H54 (cell line): ENCODE measurements at regions not wholly inside any gene's neighbourhood (a gene's known extent, or its start where the extent isn't known, plus 50 kb on each side); places are given as distances from the start of the nearest gene placed in this dataset.

Experiments used
- DNase-seq: peaks from one replicate; pipeline ENCODE4 v3.0.0; 2011; ENCODE audit warnings: low spot score, mixed read lengths; ENCODE audit not compliant: insufficient read length
- FAIRE-seq: peaks from 3 replicates; lab custom pipeline; 2011; peaks lifted over from hg19 to GRCh38; lab: Jason Lieb, UNC
- POLR2A ChIP-seq: IDR thresholded peaks from 2 replicates; pipeline ENCODE4 v1.6.1; 2011; ENCODE audit warnings: low read depth, mild to moderate bottlenecking, low read length

DNA sequence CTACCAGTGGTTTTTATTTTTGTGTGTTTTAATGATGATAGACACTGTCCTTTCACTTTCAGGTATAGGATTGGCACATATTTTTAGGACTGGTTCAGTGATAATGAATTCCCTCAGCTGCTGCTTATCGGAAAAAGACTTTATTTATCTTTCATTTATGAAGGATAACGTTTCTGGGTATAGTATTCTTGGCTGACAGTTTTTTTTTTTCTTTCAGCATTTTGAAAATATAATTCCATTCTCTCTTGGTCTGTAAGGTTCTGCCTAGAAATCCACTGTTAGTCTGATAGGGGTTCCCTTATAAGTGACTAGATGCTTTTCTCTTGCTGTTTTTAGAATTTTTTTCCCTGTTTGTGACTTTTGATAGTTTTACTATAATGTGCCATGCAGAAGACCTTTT lies 313.1 kb downstream of the TENT5A start:
- FAIRE-seq = no peak
- DNase-seq = no peak
- TF ChIP-seq POLR2A = no peak

- no peak for TF ChIP-seq POLR2A
- no peak for DNase-seq
- no peak for FAIRE-seq
Observed at GRCh38 chr6:81436990-81437389, 315.5 kb downstream of the TENT5A start.

DNA sequence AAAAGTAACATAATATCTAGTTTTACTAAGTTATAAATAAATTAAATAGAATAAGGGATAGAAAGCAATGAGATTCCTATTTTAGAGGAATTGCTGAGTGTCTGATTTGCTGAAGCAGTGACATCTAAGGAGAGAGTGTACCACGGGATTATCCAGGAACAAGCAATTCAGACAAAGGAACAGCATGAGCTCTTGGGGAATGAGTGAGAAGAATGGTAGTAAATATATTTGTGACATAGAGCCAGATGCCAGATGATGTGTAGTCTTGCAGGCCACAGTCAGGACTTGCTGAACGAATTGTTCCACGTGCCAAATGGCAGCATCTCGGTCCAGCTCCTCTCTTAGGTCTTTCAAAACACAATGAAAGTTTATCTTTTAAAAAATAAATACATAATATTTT lies 339.2 kb downstream of the TENT5A start:
- no peak for FAIRE-seq
- no peak for DNase-seq

DNA sequence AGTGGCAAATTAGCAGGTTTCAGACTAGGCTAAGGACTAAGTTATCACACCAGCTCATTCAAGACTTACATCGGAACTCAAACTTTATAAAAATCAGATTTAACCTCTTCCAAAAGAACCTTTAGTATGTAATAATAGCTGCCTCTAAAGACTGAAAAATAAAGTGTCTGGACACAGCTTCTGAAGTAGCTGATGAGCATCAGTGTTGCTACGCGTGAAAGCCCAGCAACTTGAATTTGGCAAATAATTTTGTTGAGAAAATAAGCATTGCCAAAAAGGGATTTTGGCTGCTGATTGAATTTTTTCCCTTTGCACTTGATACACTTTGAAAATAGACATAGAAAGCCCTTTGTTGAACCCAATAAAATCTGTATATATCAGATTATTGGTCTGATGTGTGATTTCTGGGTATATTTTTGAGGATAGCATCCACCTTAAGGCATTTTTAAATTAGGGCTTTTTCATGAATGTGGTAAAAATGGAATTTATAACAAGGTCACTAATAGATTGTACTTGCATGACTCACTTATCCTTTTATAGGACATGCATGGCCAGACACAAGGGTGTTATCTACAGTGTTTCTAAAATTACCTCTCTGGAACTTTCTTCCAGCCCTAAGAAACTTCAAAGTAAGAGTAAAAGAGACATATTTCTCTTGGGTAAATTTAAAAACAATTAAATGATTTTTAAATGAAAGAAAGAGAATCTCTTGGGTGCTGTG lies 350.4 kb downstream of the TENT5A start:
- FAIRE-seq = no peak
- no peak for DNase-seq
- no peak for TF ChIP-seq POLR2A

More for the DNA sequence above, 339.2 kb downstream of the TENT5A start:
- TF ChIP-seq POLR2A = no peak

- FAIRE-seq = no peak
- TF ChIP-seq POLR2A = no peak
- no peak for DNase-seq
Observed at GRCh38 chr6:81396916-81397315, 355.6 kb downstream of the TENT5A start.

DNA sequence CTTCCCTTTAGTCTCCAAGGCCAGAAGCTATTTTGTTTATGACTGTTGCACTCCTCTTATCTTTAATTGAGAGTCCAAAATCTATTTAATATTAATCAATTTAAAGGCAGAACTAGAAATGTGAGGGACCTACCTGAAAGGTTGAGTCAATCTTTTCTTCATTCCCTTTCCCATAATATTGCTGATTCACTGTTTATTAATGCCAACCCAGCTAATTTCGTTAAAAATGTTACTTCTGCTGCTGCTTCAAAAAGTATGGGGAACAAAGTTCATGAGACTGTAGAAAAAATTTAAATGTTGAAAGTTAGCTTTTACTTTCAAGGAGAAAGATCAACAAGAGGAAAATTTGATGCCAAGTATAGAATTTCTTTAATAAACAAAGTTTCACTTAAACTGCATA lies 365.3 kb downstream of the TENT5A start:
- no peak for TF ChIP-seq POLR2A
- DNase-seq = no peak
- FAIRE-seq = no peak

DNA sequence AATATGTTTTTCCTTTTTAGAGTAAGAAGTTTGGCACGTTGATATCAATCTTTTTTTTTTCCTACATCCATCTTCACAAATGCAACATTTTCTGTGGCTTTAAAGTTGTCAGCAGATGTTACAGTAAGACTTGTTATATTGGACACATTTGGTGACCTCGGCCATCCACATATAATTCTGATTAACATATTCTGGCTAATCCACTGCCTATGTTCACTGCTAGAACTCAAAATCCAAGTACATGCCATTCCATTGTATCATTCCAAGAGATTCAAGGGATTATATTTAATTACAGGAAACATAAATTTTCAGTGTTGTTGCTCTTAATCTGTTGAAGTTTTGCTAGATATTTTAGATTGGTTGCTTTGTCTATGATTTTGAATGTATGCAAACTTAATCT lies 367.6 kb downstream of the TENT5A start:
- DNase-seq = no peak
- FAIRE-seq = no peak

DNA sequence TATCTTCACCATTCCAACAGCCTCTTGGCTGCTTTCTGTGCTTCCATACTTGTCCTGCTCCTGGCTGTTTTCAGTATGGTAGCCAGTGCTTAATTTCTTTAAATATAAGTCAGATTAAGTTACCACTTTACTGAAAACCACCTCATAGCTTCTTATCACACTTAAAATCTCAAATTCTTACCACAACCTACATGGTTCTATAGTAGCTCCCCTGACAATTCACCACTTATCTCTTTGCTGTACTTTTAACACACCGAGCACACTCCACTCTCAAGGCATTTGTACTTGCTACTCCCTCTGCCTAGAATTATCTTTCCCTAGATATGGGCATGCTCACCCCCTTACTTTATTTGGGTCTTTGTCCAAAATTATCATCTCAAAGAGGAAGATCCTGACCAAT lies 369.0 kb downstream of the TENT5A start:
- no peak for DNase-seq
- no peak for TF ChIP-seq POLR2A
- FAIRE-seq = no peak

More for the DNA sequence above, 367.6 kb downstream of the TENT5A start:
- no peak for TF ChIP-seq POLR2A

DNA sequence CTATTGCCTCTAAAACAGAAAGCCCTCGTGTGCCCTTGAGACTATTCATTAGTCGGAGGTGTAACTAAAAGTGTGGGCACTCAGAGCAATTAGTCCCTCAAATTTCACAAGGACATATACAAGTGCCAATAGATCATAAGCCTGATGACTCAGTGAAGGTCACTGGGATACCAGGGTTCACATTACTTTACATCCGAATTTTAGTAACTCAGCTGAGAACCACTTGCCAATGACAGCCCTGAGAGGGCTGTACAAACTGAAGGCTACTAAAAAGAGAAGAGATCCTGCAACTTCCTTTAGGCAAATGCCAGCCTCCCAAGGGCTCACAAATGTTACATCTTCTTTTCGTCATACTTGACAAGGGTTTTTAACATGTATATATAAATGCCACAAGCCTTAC lies 369.6 kb downstream of the TENT5A start:
- FAIRE-seq (no peak), DNase-seq (no peak)
- TF ChIP-seq POLR2A = no peak

GRCh38 chr6:81381382-81381916 lies 371.0 kb downstream of the TENT5A start:
- FAIRE-seq (no peak), DNase-seq (no peak)
- TF ChIP-seq POLR2A = no peak

GRCh38 chr6:81380718-81381338 lies 371.7 kb downstream of the TENT5A start:
- TF ChIP-seq POLR2A = no peak
- FAIRE-seq (no peak), DNase-seq (no peak)

GRCh38 chr6:81376745-81377144 lies 375.7 kb downstream of the TENT5A start:
- no peak for TF ChIP-seq POLR2A
- DNase-seq = no peak
- no peak for FAIRE-seq

DNA sequence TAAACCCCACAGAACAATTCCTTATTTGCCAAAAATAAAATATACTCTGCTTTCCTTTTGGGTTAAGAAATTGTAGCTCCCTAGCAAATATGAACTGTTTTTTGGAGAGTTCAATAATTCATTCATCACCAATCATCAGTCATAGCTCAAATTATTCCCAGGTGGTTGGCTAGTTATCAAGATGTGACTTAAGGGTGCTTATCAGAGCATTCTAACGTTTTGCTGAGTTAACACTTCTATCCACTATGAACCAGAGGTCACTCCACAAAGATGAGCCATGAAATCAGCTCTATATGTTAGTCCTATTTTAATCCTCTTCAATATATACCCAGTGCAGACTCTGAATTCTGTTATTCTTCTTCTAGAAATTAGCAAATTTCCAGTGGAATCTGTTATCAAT lies 379.1 kb downstream of the TENT5A start:
- no peak for TF ChIP-seq POLR2A
- FAIRE-seq (no peak), DNase-seq (no peak)

- DNase-seq (no peak), FAIRE-seq (no peak)
- TF ChIP-seq POLR2A = no peak
Observed at GRCh38 chr6:81371930-81372329, 380.6 kb downstream of the TENT5A start.

DNA sequence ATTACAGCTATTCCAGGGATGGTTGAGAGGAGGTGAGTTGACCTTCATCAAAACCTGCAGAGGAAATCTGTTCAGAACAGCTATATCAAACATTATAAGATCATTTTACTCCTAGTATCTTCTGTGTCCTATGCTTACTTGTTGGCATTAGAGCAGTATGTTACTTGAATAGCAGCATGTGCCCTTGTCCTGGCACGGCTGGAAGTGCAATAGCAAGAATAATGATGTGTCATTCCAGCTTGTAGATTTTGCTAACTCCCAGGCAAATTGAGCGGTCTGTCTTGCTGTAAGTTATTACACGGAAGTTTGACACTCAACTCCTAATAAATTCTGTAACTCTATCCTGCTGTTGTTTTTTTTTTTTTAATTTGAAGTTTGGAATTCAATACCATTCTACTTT lies 385.5 kb downstream of the TENT5A start:
- FAIRE-seq = no peak
- no peak for DNase-seq
- no peak for TF ChIP-seq POLR2A
